ENCODE measurements at regions not wholly inside any gene's neighbourhood (a gene's known extent, or its start where the extent isn't known, plus 50 kb on each side); places are given as distances from the start of the nearest gene placed in this dataset.

DNA sequence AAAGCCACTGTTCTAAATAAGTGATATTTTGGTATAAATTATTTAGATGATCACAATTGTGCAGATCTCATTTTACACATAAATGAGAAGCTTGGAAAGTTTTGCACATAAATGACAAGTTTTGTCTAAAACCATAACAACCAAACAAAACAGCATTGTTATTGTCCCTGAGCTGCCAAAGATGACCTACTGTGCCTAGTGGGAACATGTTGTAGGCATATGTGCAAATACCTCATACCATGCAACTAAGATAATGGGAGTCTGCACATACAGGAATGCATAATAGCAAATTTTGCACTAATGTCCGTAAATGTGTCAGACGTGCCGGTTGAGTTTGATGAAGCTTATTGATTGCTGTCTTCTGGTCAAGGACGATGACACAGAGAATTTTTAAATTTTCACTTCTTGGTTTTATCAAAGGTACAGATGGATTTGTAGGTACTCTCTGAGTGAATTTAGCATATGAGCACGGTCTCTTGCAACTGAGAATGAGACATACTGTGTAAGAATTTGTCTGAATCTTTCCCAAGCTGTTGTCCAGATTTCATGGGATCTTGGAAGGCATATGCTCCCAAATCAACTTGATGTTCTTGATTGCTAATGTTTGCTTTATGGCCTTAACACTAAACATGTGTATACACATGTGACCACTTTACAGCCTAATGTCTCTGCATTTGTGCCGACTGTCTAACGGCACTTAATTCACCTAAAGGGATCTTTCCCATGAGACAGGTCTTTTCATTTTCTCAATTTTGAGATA is 1133.5 kb downstream of the FAT4 start:
- no peaks in the 10 kb centered on the region for H4K20me1 ChIP-seq (ENCODE audit: insufficient read depth, low read length)
- H3K9ac ChIP-seq (ENCODE audit: low read length) = no peak overlapping the region
- no peaks in the 10 kb centered on the region for H3K4me1 ChIP-seq (ENCODE audit: low read length)
- H3K27ac ChIP-seq (ENCODE audit: low read length) = no peak overlapping the region
- H3K36me3 ChIP-seq (replicated peaks; ENCODE audit: insufficient read depth, low read length) = no peaks in the 10 kb centered on the region
- no peaks in the 10 kb centered on the region for H3F3A ChIP-seq (ENCODE audit: insufficient read depth, low read length)
- DNase-seq = no peak
- no peak overlapping the region for H3K4me3 ChIP-seq (ENCODE audit: low read length)
- H3K4me2 ChIP-seq (ENCODE audit: low read depth, low read length) = no peak overlapping the region
- H3K9me2 ChIP-seq (replicated peaks; ENCODE audit: insufficient read depth, low read length) = no peaks in the 10 kb centered on the region
- H3K27me3 ChIP-seq (replicated peaks; ENCODE audit: insufficient read depth, low read length) = no peaks in the 10 kb centered on the region
- H3K79me2 ChIP-seq (ENCODE audit: low read length) = no peaks in the 10 kb centered on the region
- H2AFZ ChIP-seq (ENCODE audit: low read length) = no peak overlapping the region
- H3K9me3 ChIP-seq (replicated peaks; ENCODE audit: insufficient read depth, low read length) = no peaks in the 10 kb centered on the region; the same call in 1 of the 2 replicates
- TF ChIP-seq EZH2phosphoT487 (IDR thresholded peaks at IDR 0.05; ENCODE audit: low read length) = no peak
- TF ChIP-seq, protein P1, sequence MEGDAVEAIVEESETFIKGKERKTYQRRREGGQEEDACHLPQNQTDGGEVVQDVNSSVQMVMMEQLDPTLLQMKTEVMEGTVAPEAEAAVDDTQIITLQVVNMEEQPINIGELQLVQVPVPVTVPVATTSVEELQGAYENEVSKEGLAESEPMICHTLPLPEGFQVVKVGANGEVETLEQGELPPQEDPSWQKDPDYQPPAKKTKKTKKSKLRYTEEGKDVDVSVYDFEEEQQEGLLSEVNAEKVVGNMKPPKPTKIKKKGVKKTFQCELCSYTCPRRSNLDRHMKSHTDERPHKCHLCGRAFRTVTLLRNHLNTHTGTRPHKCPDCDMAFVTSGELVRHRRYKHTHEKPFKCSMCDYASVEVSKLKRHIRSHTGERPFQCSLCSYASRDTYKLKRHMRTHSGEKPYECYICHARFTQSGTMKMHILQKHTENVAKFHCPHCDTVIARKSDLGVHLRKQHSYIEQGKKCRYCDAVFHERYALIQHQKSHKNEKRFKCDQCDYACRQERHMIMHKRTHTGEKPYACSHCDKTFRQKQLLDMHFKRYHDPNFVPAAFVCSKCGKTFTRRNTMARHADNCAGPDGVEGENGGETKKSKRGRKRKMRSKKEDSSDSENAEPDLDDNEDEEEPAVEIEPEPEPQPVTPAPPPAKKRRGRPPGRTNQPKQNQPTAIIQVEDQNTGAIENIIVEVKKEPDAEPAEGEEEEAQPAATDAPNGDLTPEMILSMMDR (IDR thresholded peaks at IDR 0.05; ENCODE audit: low read length) = no peak
- no peak for TF ChIP-seq EZH2 (optimal IDR thresholded peaks at IDR 0.05; ENCODE audit: low read depth, low read length)

DNA sequence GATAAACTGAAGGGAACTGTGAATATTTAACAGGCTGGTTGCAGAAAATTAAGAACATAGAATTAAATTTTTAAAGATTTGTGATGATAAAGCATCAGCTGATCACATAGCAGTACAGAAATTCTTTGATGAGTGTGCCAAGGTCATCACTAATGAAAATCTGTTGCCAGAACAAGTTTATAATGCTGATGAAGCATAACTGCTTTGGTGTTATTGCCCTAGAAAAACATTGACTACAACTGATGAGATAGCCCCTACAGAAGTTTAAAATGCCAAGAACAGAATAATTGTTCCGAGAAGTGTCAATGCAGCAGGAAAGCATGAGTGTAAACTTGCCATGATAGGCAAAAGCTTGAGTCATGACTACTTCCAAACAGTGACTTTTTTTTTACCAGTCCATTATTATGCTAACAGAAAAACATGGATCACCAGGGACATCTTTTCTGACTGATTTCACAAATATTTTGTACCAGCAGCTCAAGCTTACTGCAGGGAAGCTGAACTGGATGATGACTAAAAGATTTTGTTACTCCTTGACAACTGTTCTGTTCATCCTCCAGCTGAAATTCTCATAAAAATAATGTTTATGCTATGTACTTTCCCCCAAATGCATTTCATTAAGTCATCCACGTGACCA is 1136.6 kb downstream of the FAT4 start:
- Histone ChIP-seq H4K20me1 (ENCODE audit: insufficient read depth, low read length) (no peaks in the 10 kb centered on the region), H3K9ac (ENCODE audit: low read length) (no peak overlapping the region), H3K4me1 (ENCODE audit: low read length) (no peaks in the 10 kb centered on the region), H3K36me3 (replicated peaks; ENCODE audit: insufficient read depth, low read length) (no peaks in the 10 kb centered on the region), H2AFZ (ENCODE audit: low read length) (no peak overlapping the region), H3F3A (ENCODE audit: insufficient read depth, low read length) (no peaks in the 10 kb centered on the region), H3K4me3 (ENCODE audit: low read length) (no peak overlapping the region), H3K9me3 (replicated peaks; ENCODE audit: insufficient read depth, low read length) (no peaks in the 10 kb centered on the region; the same call in 1 of the 2 replicates), H3K27me3 (replicated peaks; ENCODE audit: insufficient read depth, low read length) (no peaks in the 10 kb centered on the region), H3K79me2 (ENCODE audit: low read length) (no peaks in the 10 kb centered on the region), H3K4me2 (ENCODE audit: low read depth, low read length) (no peak overlapping the region), H3K9me2 (replicated peaks; ENCODE audit: insufficient read depth, low read length) (no peaks in the 10 kb centered on the region), H3K27ac (ENCODE audit: low read length) (no peak overlapping the region)
- TF ChIP-seq EZH2phosphoT487 (IDR thresholded peaks at IDR 0.05; ENCODE audit: low read length) (no peak), EZH2 (optimal IDR thresholded peaks at IDR 0.05; ENCODE audit: low read depth, low read length) (no peak)
- TF ChIP-seq, protein P1 (IDR thresholded peaks at IDR 0.05; ENCODE audit: low read length) = no peak
- DNase-seq = no peak

DNA sequence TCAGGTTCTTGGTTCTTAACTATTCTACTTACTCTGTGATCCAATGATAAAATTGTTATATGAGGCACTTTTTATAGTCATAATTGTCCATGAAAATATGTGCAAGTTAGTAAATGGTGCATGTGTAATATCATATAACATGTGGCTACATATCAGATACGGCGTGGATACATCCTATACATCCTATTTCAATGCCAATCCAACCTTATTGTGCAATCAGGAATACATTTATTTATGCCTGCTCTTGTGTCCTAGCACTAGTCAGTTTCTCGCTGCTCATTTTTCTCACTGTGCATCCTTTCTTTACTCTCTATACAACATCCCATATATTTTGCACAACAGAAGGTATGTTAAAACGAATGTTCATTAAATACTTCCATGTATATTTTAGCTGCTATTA is 1141.1 kb downstream of the FAT4 start:
- no peak for DNase-seq
- no peaks in the 10 kb centered on the region for H3K79me2 ChIP-seq (ENCODE audit: low read length)
- no peak overlapping the region for H3K27ac ChIP-seq (ENCODE audit: low read length)
- no peaks in the 10 kb centered on the region for H3K4me1 ChIP-seq (ENCODE audit: low read length)
- H3K36me3 ChIP-seq (replicated peaks; ENCODE audit: insufficient read depth, low read length) = no peaks in the 10 kb centered on the region
- no peaks in the 10 kb centered on the region for H3K9me3 ChIP-seq (replicated peaks; ENCODE audit: insufficient read depth, low read length)
- no peaks in the 10 kb centered on the region for H3K9me2 ChIP-seq (replicated peaks; ENCODE audit: insufficient read depth, low read length)
- no peak overlapping the region for H3K9ac ChIP-seq (ENCODE audit: low read length)
- H2AFZ ChIP-seq (ENCODE audit: low read length) = no peak overlapping the region
- H4K20me1 ChIP-seq (ENCODE audit: insufficient read depth, low read length) = no peaks in the 10 kb centered on the region
- no peaks in the 10 kb centered on the region for H3F3A ChIP-seq (ENCODE audit: insufficient read depth, low read length)
- no peak overlapping the region for H3K4me3 ChIP-seq (ENCODE audit: low read length)
- H3K4me2 ChIP-seq (ENCODE audit: low read depth, low read length) = no peak overlapping the region
- TF ChIP-seq EZH2 (optimal IDR thresholded peaks at IDR 0.05; ENCODE audit: low read depth, low read length) = no peak
- TF ChIP-seq, protein P1 (IDR thresholded peaks at IDR 0.05; ENCODE audit: low read length) = no peak
- no peak for TF ChIP-seq EZH2phosphoT487 (IDR thresholded peaks at IDR 0.05; ENCODE audit: low read length)
- H3K27me3 ChIP-seq (replicated peaks; ENCODE audit: insufficient read depth, low read length) = no peaks in the 10 kb centered on the region
